ENCODE measurements at regions not wholly inside any gene's neighbourhood (a gene's known extent, or its start where the extent isn't known, plus 50 kb on each side); places are given as distances from the start of the nearest gene placed in this dataset.

DNA sequence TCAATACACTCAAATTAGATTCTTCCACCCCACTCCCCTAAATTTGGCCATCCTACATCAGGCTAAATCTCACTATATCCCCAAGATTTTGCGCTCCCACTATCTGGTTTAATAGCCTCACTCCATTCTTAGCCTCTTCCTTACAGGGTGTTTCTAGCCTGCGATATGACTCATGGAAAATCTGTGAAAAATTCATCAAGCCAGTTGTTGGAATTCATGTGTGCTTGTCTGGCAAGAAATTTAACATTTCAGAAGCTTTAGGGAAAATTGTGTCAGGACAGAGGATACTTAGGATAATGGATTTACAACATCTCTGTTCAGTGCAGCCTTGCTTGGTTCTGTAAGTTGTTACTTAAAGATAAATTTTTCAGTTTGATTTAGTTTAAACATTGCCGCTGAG, 1249.9 kb upstream of the AUTS2 start:
- TF ChIP-seq, protein P1, sequence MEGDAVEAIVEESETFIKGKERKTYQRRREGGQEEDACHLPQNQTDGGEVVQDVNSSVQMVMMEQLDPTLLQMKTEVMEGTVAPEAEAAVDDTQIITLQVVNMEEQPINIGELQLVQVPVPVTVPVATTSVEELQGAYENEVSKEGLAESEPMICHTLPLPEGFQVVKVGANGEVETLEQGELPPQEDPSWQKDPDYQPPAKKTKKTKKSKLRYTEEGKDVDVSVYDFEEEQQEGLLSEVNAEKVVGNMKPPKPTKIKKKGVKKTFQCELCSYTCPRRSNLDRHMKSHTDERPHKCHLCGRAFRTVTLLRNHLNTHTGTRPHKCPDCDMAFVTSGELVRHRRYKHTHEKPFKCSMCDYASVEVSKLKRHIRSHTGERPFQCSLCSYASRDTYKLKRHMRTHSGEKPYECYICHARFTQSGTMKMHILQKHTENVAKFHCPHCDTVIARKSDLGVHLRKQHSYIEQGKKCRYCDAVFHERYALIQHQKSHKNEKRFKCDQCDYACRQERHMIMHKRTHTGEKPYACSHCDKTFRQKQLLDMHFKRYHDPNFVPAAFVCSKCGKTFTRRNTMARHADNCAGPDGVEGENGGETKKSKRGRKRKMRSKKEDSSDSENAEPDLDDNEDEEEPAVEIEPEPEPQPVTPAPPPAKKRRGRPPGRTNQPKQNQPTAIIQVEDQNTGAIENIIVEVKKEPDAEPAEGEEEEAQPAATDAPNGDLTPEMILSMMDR (conservative IDR thresholded peaks at IDR 0.05; ENCODE audit: low read length): no peak
- no peak for TF ChIP-seq EZH2phosphoT487 (IDR thresholded peaks at IDR 0.05; ENCODE audit: borderline replicate concordance)
